GM19351 (cell line): ENCODE measurements at regions not wholly inside any gene's neighbourhood (a gene's known extent, or its start where the extent isn't known, plus 50 kb on each side); places are given as distances from the start of the nearest gene placed in this dataset.
A peak's percentile ranks its signal among the peaks of the same experiment; 100 is the strongest.
"Not testable (repeated sequence)": the region's sequence is repeated elsewhere in the genome, so short reads cannot be mapped to it uniquely, and the experiment has no call there.

Source experiments
- ATAC-seq: cut with Tn5 transposase; IDR thresholded peaks from one replicate; pipeline ENCODE4 v1.9.1; 2021; ENCODE audit warnings: mild to moderate bottlenecking, moderate library complexity; ENCODE audit not compliant: unreplicated experiment

GRCh38 chr3:66552846-66553245 lies 52.0 kb upstream of the LRIG1 start:
- ATAC-seq, result no peak

GRCh38 chr3:66553441-66554113 lies 52.8 kb upstream of the LRIG1 start:
- no peak for ATAC-seq

GRCh38 chr3:66554178-66554577 lies 53.4 kb upstream of the LRIG1 start:
- ATAC-seq, result no peak

- ATAC-seq, result no peak
Measured at GRCh38 chr3:66555214-66555844, 54.5 kb upstream of the LRIG1 start.

GRCh38 chr3:66557170-66557569 lies 56.3 kb upstream of the LRIG1 start:
- no peak for ATAC-seq

- ATAC-seq, result not testable (repeated sequence)
Measured at GRCh38 chr3:66559924-66560323, 59.1 kb upstream of the LRIG1 start.

- ATAC-seq, result no peak
Measured at GRCh38 chr3:66561367-66561766, 60.5 kb upstream of the LRIG1 start.

GRCh38 chr3:66565301-66565700 lies 64.5 kb upstream of the LRIG1 start:
- ATAC-seq, result no peak

- ATAC-seq, result no peak
Measured at GRCh38 chr3:66567077-66567476, 66.3 kb upstream of the LRIG1 start.

GRCh38 chr3:66572090-66572675 lies 71.4 kb upstream of the LRIG1 start:
- no peak for ATAC-seq

GRCh38 chr3:66572938-66573710 lies 72.3 kb upstream of the LRIG1 start:
- ATAC-seq, result peak; percentile 76

- ATAC-seq, result no peak
Measured at GRCh38 chr3:66574091-66574490, 73.3 kb upstream of the LRIG1 start.

- ATAC-seq, result no peak
Measured at GRCh38 chr3:66577426-66578203, 76.8 kb upstream of the LRIG1 start.

GRCh38 chr3:66581256-66581655 lies 80.4 kb upstream of the LRIG1 start:
- ATAC-seq, result no peak

GRCh38 chr3:66582721-66583423 lies 82.0 kb upstream of the LRIG1 start:
- ATAC-seq, result peak; percentile 98

- no peak for ATAC-seq
Measured at GRCh38 chr3:66583424-66584040, 82.7 kb upstream of the LRIG1 start.

- ATAC-seq, result no peak
Measured at GRCh38 chr3:66585520-66586095, 84.8 kb upstream of the LRIG1 start.

GRCh38 chr3:66586853-66587252 lies 86.0 kb upstream of the LRIG1 start:
- ATAC-seq, result no peak

GRCh38 chr3:66588340-66588847 lies 87.6 kb upstream of the LRIG1 start:
- no peak for ATAC-seq
